SK-N-SH treated with all-trans-retinoic acid at 6 μM for 48 hours (cell line): ENCODE measurements at regions not wholly inside any gene's neighbourhood (a gene's known extent, or its start where the extent isn't known, plus 50 kb on each side); places are given as distances from the start of the nearest gene placed in this dataset.

Experiments
- ARNTL ChIP-seq: fragments of 450-650 bp; formaldehyde crosslinking; IDR thresholded peaks from 2 replicates; pipeline ENCODE4 v1.5.0; 2020; ENCODE audit warnings: low read depth, mild to moderate bottlenecking, moderate library complexity, borderline replicate concordance
- BACH2 ChIP-seq: fragments of 250-450 bp; sonication (Bioruptor Pico); IDR thresholded peaks from 2 replicates; pipeline ENCODE4 v1.9.0; 2021; ENCODE audit warnings: mild to moderate bottlenecking, borderline replicate concordance
- CREB5 ChIP-seq: fragments of 250-450 bp; sonication (Bioruptor Pico); IDR thresholded peaks from 2 replicates; pipeline ENCODE4 v1.5.1; 2020; ENCODE audit warnings: low read depth, mild to moderate bottlenecking, moderate library complexity
- ESRRG ChIP-seq: fragments of 250-450 bp; sonication (Bioruptor Pico); IDR thresholded peaks from 2 replicates; pipeline ENCODE4 v1.6.1; 2021; ENCODE audit warnings: mild to moderate bottlenecking
- GLIS3 ChIP-seq: fragments of 250-450 bp; sonication (Bioruptor Pico); IDR thresholded peaks from 2 replicates; pipeline ENCODE4 v1.5.0; 2020; ENCODE audit warnings: mild to moderate bottlenecking, moderate library complexity
- RARB ChIP-seq: fragments of 250-450 bp; sonication (Bioruptor Pico); IDR thresholded peaks from 2 replicates; pipeline ENCODE4 v1.8.0; 2021; ENCODE audit warnings: mild to moderate bottlenecking, moderate library complexity
- TCF4 ChIP-seq: fragments of 250-450 bp; sonication (Bioruptor Pico); IDR thresholded peaks from 2 replicates; pipeline ENCODE4 v1.8.0; 2021; ENCODE audit warnings: mild to moderate bottlenecking, moderate library complexity, borderline replicate concordance
- TOX ChIP-seq: fragments of 250-450 bp; sonication (Bioruptor Pico); IDR thresholded peaks from 2 replicates; pipeline ENCODE4 v1.8.0; 2021; ENCODE audit warnings: mild to moderate bottlenecking, moderate library complexity, borderline replicate concordance
- ZC3H10 ChIP-seq: fragments of 250-450 bp; sonication (Bioruptor Pico); IDR thresholded peaks from 2 replicates; pipeline ENCODE4 v1.5.1; 2021; ENCODE audit warnings: mild to moderate bottlenecking, moderate library complexity
- ZFP3 ChIP-seq: fragments of 250-450 bp; sonication (Bioruptor Pico); IDR thresholded peaks from 2 replicates; pipeline ENCODE4 v1.5.0; 2020; ENCODE audit warnings: mild to moderate bottlenecking, moderate library complexity
- ZNF565 ChIP-seq: fragments of 450-650 bp; formaldehyde crosslinking; conservative IDR thresholded peaks from 2 replicates; pipeline ENCODE4 v1.5.0; 2020; ENCODE audit warnings: low read depth, mild to moderate bottlenecking, moderate library complexity
- TF ChIP-seq, protein P1 (sequence below): fragments of 250-450 bp; sonication (Bioruptor Pico); IDR thresholded peaks from 2 replicates; pipeline ENCODE4 v1.8.0; 2020; ENCODE audit warnings: mild to moderate bottlenecking, moderate library complexity, borderline replicate concordance

GRCh38 chr3:162021206-162021605 is 524.6 kb downstream of the OTOL1 start:
- TF ChIP-seq, protein P1, sequence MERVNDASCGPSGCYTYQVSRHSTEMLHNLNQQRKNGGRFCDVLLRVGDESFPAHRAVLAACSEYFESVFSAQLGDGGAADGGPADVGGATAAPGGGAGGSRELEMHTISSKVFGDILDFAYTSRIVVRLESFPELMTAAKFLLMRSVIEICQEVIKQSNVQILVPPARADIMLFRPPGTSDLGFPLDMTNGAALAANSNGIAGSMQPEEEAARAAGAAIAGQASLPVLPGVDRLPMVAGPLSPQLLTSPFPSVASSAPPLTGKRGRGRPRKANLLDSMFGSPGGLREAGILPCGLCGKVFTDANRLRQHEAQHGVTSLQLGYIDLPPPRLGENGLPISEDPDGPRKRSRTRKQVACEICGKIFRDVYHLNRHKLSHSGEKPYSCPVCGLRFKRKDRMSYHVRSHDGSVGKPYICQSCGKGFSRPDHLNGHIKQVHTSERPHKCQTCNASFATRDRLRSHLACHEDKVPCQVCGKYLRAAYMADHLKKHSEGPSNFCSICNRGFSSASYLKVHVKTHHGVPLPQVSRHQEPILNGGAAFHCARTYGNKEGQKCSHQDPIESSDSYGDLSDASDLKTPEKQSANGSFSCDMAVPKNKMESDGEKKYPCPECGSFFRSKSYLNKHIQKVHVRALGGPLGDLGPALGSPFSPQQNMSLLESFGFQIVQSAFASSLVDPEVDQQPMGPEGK (CRISPR knock-in tag) = no peak
- TF ChIP-seq BACH2 (CRISPR knock-in tag) (no peak), GLIS3 (CRISPR knock-in tag) (no peak), TCF4 (CRISPR knock-in tag) (no peak), ZFP3 (CRISPR knock-in tag) (no peak), RARB (CRISPR knock-in tag) (no peak), ZNF565 (CRISPR knock-in tag) (no peak), ESRRG (CRISPR knock-in tag) (no peak), TOX (CRISPR knock-in tag) (no peak), ZC3H10 (no peak), ARNTL (CRISPR knock-in tag) (no peak), CREB5 (CRISPR knock-in tag) (no peak)
